HS-27A (cell line): ENCODE measurements at regions not wholly inside any gene's neighbourhood (a gene's known extent, or its start where the extent isn't known, plus 50 kb on each side); places are given as distances from the start of the nearest gene placed in this dataset.
"Not testable (repeated sequence)": the region's sequence is repeated elsewhere in the genome, so short reads cannot be mapped to it uniquely, and the experiment has no call there.

ENCODE experiments used
- DNase-seq: peaks from one replicate; pipeline ENCODE4 v3.0.0-alpha.2; 2012; ENCODE audit warnings: low read depth, missing footprints

DNA sequence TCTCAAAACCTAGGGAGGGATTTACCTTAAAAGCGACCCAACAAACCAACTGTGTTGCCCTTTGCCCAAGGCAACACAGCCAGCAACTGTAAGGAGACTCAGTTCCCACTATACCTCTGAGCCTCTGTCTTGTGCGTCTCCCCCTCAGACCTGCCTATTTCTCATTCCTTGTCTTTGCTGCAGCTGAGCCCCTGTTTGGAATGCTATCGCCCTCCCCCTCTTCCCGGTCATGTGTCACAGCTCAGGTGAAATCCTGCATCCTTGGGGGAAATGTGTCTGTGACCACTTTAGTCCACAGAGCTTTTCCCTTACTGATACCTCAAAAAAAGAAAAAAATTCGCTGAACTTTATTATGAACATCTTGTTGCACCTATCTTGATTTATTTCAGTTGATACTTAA is 52.0 kb upstream of the LRIG1 start:
- DNase-seq: no peak

DNA sequence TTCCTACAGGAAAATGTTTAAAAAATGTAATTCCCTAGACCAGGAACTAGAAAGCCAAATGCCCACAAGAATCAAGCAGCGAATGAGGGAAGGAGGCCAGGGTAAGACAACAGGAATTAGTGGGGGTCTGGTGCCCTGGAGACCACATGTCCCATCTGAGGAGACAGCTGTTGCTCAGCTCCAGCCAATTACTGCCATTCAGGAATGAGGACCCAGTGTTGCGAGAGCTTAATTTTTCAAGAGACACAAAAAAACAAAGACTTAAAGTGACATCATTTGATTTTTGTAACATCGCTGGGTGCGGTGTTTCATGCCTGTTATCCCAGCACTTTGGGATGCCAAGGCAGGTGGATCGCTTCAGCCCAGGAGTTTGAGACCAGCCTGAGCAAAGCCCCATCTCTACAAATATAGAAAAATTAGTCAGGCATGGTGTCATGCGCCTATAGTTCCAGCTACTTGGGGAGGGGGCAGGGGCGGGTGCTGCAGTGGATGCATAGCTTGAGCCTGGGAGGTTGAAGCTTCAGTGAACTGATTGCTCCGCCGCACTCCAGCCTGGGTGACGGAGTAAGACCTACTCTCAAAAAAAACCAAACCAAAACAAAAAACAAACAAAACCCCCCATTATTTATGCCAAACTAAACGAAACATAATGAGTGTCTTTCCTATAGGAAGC is 52.8 kb upstream of the LRIG1 start:
- DNase-seq: no peak

DNA sequence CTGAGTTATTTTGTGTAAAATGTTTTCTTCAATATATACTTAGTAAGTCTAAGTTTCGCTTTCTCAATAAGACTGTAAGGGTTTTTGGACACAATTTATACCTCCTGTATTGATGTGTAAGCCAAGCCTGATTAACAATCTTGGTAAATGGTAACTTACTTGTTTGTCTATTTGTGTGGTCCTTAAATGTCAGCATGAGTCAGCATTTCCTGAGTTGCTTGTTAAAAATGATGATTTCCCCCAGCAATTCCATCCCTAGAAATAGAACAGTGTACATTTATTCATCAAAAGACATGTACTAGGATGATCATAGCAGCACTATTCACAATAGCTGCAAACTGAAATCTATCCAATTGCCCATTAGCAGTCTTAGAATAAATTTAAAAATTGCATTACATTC is 53.4 kb upstream of the LRIG1 start:
- no peak for DNase-seq

GRCh38 chr3:66555214-66555844 is 54.5 kb upstream of the LRIG1 start:
- no peak for DNase-seq

GRCh38 chr3:66557170-66557569 is 56.3 kb upstream of the LRIG1 start:
- no peak for DNase-seq

DNA sequence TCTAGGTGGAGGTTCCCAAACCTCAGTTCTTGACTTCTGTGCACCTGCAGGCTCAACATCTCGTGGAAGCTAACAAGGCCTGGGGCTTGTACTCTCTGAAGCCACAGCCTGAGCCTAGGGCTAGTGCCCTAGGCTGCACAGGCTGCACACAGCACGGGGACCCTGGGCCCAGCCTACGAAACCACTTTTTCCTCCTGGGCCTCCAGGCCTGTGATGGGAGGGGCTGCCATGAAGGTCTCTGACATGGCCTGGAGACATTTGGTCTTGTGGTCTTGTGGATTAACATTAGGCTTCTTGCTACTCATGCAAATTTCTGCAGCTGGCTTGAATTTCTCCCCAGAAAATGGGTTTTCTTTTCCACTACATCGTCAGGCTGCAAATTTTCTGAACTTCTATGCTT is 59.1 kb upstream of the LRIG1 start:
- DNase-seq: not testable (repeated sequence)

DNA sequence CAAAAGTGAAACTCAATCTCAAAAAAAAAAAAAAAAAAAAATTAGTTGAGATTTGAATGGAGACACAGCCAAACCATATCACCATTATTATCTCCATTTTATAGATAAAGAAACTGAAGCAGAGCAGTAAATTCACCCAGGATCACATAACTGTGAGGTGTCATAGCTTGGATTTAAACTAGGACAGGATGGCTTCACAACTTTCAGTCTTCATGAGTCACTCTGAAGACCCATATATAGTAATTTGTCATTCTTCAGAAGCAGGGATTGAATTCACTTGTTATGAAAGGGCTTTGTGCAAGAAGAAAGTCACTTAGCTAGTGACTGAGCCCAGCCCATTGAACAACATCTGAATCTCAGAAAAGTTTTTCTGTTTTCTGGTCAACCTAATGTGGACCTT is 60.5 kb upstream of the LRIG1 start:
- no peak for DNase-seq

DNA sequence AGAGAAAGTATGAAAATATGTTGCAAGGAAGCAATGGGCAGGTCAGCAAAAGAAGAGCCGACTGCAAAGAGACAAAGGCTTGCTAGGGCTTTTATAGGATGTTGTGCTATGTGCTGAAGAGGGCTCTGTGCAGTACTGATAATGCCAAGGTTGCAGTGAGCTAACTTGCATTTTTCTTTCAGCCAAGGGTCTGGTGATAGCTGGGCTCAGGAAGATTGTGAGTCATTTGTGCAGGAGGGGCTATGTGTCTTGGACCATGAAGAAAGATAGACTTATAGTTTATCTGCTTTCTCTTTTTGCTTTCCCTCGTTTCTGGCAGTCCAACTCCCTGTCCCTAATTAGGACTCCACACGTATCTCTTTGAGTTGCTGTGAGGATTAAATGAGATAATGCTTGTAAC is 64.5 kb upstream of the LRIG1 start:
- DNase-seq: no peak

DNA sequence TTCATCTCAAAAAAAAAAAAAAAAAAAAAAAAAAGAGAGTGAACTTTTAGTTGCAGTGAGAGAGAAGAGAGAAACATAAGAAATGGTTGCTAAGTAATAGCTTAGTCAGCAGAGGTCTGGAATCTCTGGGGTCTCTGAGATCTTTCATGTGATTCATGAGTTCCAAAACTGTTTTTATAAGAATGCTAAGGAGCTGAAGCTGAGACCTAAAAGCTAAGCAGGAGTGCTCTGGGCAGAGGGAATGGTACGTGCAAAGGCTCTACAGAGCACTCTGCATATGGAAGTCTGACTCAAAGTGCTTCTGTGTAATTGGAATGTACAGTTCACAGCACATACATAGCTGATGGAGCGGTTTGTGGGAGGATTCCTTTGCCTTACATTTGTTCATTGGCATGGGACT is 66.3 kb upstream of the LRIG1 start:
- DNase-seq: peak; percentile 46

- no peak for DNase-seq
These were observed 71.4 kb upstream of the LRIG1 start for GRCh38 chr3:66572090-66572675.

DNA sequence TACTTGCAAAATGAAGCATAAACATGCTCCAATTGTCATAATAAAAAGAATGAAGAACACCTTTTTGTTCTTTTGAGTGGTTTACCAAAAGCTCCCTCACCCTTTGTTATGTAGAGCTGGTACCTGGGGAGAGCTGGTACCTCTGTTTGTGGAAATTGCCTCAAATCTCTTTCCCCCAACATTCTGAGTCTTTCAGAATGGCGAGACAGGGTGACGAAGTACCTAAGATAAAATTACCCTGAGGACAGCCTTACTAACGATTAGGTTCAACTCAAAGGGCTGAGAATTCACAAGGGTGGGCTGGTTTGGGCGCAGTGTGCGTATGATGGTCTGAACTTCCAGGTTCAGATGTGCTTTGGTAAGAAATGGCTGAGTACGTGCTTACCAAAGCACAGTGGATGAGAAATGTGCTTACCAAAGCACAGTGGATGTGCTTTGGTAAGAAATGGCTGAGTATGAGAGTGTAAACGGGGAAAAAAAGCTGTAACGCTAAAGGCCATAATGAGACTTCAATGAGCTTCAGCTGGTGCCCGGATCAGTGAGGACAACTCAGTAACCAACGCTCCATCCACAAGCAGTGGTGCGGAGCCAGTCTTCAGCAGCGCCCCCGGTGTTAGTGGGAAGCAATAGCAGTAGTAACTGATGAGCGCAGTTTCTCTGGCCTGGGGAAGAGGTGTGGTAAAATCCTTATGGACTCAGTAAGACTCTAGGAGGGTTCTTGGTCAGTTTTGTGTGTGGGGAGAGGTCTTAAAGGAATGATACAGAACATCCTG is 72.3 kb upstream of the LRIG1 start:
- DNase-seq: no peak

DNA sequence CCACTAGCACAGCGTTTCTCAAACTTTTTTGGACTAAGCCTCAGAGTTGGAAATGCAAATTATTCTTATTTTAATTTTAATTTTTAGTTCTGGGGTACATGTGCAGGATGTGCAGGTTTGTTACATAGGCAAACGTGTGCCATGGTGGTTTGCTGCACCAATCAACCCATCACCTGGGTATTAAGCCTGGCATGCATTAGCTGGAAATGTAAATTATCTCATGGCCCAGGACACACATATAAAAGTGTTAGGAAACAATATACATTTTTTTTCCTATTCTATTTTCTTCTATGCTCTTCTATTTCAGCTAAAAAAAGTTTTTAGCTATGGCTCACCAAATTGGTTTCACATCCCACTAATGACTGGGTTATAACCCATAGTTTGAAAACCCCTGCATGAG is 73.3 kb upstream of the LRIG1 start:
- no peak for DNase-seq

GRCh38 chr3:66577426-66578203 is 76.8 kb upstream of the LRIG1 start:
- DNase-seq: no peak

DNA sequence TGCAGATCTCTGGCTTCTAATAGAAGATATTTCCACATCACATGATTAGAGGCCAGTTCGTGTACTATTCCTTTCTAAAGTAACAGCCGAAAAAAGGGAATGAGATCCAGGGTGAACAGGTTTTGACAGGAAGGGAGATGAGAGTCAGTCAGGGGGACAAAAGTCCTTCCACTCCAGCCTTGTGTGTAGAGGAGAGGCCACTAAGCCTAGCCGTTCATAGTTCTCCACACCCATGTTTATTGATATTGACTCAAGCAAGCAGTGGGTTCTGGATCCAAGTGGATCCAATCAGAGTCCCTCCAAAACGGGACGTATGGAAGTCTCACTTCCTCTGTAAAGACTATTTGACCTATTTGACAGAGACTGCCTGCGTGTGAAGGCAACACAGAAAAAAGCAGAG is 80.4 kb upstream of the LRIG1 start:
- DNase-seq: no peak

DNA sequence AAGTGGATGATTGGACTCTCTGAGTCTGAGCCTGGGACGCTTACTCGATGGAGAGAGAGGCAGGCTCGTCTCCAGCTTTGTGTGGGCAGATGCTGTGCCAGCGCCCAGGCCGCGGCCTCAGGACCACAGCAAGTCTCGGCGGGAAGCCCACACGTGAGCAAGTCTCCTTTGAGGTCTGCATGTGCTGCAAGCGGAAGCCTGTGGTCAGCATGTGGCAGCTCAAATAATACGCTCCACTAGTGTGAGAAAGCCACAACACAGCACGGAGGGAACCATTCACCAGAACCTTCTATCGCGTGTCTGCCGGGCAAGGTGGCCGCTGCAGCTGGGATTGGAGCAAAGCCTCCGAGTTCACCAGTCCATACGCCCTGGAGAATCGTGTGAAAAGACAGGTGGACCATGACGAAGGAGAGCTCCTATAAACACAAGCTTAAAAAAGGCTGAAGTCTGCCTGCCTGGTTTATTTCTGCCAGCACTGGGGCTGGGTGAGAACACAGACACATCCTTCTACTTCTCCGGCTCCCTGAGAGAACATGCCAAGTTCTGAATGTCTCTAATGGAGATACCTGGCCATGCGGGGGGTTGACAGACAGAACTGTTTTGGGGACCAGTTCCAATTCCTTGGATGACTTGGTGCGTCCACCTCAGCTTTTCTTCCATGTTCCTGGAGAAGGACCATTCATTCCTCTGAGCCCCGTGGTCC is 82.0 kb upstream of the LRIG1 start:
- no peak for DNase-seq

DNA sequence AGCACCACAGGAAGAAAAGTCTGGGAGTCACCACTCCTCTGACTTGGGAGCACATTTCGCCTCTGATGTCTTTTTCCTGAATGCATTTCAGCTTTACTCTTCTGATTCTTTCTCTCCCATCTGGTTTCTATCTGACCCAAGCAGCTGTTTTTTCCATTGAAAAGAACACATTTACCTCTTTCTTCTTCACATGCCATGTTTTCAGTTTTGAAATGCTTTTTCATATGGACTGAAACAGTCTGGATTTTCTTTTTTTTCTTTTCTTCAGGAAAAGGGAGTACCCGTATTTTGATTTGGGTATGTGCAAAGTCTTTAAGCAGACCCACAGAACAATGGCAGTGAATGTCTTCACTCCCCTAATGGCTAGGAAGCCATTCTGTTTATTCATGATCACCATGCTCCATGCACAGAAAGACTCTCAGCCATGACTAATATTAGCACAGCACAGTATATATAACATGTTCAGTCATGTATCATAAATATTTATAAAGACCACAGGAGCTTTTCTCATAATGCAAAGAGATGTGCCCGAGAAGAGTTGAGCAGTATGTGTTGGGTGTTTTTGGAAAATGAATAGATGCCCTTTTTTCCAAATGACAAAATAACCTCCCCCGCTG is 82.7 kb upstream of the LRIG1 start:
- no peak for DNase-seq

DNA sequence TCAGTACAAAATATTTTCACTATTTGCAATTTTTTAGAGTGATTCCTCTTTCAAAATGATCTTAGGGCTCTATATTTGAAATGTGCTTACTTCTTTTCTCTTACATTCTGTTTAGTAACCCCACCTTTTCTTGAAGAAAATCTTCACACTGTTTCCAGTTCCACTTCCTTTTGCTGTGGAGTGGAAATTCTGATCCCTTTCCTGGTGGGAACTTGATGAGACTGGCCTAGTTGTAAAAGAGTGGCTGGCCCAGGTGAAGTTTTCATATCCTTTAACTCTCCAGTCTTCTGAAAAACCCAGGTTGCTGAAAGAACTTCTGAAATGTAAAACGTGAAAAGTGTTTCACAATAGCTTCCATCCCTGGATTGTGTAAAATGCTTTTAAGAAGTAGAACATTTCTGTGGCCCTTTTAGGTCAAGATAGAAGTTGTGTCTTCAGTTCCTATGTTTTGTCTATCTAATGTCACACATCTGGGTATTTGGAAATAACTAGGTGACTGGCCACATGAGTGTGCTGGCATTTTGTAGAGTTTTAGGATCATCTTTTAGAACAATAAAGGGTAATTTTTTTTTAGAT is 84.8 kb upstream of the LRIG1 start:
- no peak for DNase-seq

DNA sequence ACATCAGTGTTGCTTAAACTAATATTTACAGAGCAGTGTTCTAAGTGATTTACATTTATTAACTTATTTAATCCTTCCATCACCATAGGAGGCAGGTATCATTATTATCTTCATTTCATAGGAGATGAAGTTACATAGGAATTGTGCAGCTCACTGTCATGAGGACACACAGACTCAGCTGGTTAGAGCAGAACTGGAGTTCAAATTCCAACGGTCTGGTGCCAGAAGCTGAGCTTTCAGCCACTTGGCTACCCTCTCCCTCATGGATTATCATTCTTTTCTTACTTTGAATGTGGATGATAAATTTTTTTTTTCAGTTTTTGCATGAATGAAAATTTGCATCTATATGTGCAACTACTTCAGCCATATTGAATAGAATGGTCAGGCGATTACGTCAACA is 86.0 kb upstream of the LRIG1 start:
- no peak for DNase-seq

GRCh38 chr3:66588340-66588847 is 87.6 kb upstream of the LRIG1 start:
- peak; percentile 34 for DNase-seq

GRCh38 chr3:66592016-66592761 is 91.4 kb upstream of the LRIG1 start:
- no peak for DNase-seq
